HepG2 (cell line): ENCODE measurements at regions not wholly inside any gene's neighbourhood (a gene's known extent, or its start where the extent isn't known, plus 50 kb on each side); places are given as distances from the start of the nearest gene placed in this dataset.

Source experiments
- ATAC-seq: fragments of 200-7000 bp; cut with Tn5 transposase; 3 replicates; pipeline ENCODE4 v1.9.1; 2020; ENCODE audit warnings: mild to moderate bottlenecking, moderate library complexity
- BruUV-seq: library from RNA; stranded (reverse); fragments of 400-500 nt; replicated peaks from 2 replicates; lab custom pipeline; 2021; lab: Mats Ljungman, UMichigan
- CTCF ChIA-PET: fragments of 300-600 bp; formaldehyde crosslinking; extraction: SDS; loops from one replicate; lab custom pipeline; 2021; ENCODE audit warnings: low total read pairs, inconsistent platforms, low intra/inter-chr PET ratio; lab: Yijun Ruan, JAX
- POLR2A ChIA-PET: fragments of 350-600 bp; sonication (Branson Sonifier 250); formaldehyde crosslinking; loops from one replicate; lab custom pipeline; 2020; ENCODE audit warnings: antibody characterized with exemption, inconsistent platforms; lab: Yijun Ruan, JAX
- DNase-seq: peaks from one replicate; pipeline ENCODE4 v3.0.0-alpha.2; 2015; ENCODE audit warnings: low spot score
- FAIRE-seq: peaks from 3 replicates; lab custom pipeline; 2011; peaks lifted over from hg19 to GRCh38; lab: Jason Lieb, UNC
- H2AFZ ChIP-seq: one replicate; pipeline ENCODE4 v1.6.1; 2011; ENCODE audit warnings: low read length, inconsistent platforms
- H3K27ac ChIP-seq: fragments of 300-600 bp; 3 replicates; pipeline ENCODE4 v1.8.0; 2011; ENCODE audit warnings: mixed run types, mild to moderate bottlenecking, mixed read lengths, low read length, inconsistent platforms; ENCODE audit not compliant: insufficient read depth; ENCODE audit errors: extremely low read length
- H3K27me3 ChIP-seq, 2 experiments: fragments of 200-600 bp in 1 of 2; 2 replicates in 1 of 2; 3 replicates in 1 of 2; pipeline versions ENCODE4 v1.6.0 to v1.8.0; 2011; ENCODE audit warnings: low read length in 2 of 2, mild to moderate bottlenecking in 2 of 2, moderate library complexity in 2 of 2, inconsistent platforms in 1 of 2; ENCODE audit not compliant: insufficient read depth in 2 of 2, control insufficient read depth in 1 of 2
- H3K36me3 ChIP-seq, 2 experiments: fragments of 200-600 bp in 1 of 2; replicated peaks in 1 of 2; 2 replicates in 1 of 2; 3 replicates in 1 of 2; pipeline versions ENCODE4 v1.5.1 to v1.8.0; 2011; ENCODE audit warnings: low read length in 2 of 2, inconsistent platforms in 1 of 2; ENCODE audit not compliant: insufficient read depth in 2 of 2, control insufficient read depth in 1 of 2
- H3K4me1 ChIP-seq: 2 replicates; pipeline ENCODE4 v1.5.1; 2012; ENCODE audit warnings: low read length, inconsistent platforms; ENCODE audit not compliant: insufficient read depth
- H3K4me2 ChIP-seq: 2 replicates; pipeline ENCODE4 v1.6.0; 2011; ENCODE audit warnings: low read depth, low read length, inconsistent platforms
- H3K4me3 ChIP-seq, 3 experiments: fragments of 200-600 bp in 1 of 3; sonication (generic), shearing (Covaris generic) in 1 of 3; replicated peaks in 1 of 3; 2 replicates each; pipeline ENCODE4 v1.5.1; 2011 to 2016; ENCODE audit warnings: low read length in 3 of 3, inconsistent platforms in 2 of 3, low read depth in 2 of 3, mild to moderate bottlenecking in 2 of 3, control low read depth in 1 of 3, mixed read lengths in 1 of 3; ENCODE audit not compliant: insufficient read depth in 1 of 3
- H3K79me2 ChIP-seq: one replicate; pipeline ENCODE4 v1.6.1; 2011; ENCODE audit warnings: low read length, inconsistent platforms; ENCODE audit not compliant: insufficient read depth
- H3K9ac ChIP-seq: 2 replicates; pipeline ENCODE4 v1.6.0; 2011; ENCODE audit warnings: mild to moderate bottlenecking, low read depth, low read length, inconsistent platforms; ENCODE audit not compliant: insufficient read depth
- H3K9me3 ChIP-seq: 2 replicates; pipeline ENCODE4 v1.5.1; 2012; ENCODE audit warnings: mild to moderate bottlenecking, low read length
- H4K20me1 ChIP-seq: 2 replicates; pipeline ENCODE4 v1.6.0; 2011; ENCODE audit warnings: inconsistent platforms, mild to moderate bottlenecking, low read length, moderate library complexity; ENCODE audit not compliant: insufficient read depth
- FOSL1 ChIP-seq: sonication (generic); formaldehyde crosslinking; IDR thresholded peaks from 2 replicates; pipeline ENCODE4 v1.9.0; 2021; ENCODE audit warnings: missing genetic modification reagents, borderline replicate concordance
- GABPB1 ChIP-seq: IDR thresholded peaks from 2 replicates; pipeline ENCODE4 v1.6.1; 2016; ENCODE audit warnings: mild to moderate bottlenecking, missing genetic modification reagents, moderate library complexity, missing compliant biosample characterization
- GATAD1 ChIP-seq: IDR thresholded peaks from 2 replicates; pipeline ENCODE4 v1.6.1; 2016; ENCODE audit warnings: missing genetic modification reagents, missing compliant biosample characterization
- HOXA3 ChIP-seq: sonication (generic); formaldehyde crosslinking; IDR thresholded peaks from 2 replicates; pipeline ENCODE4 v1.5.0; 2020; ENCODE audit warnings: missing genetic modification reagents
- MAFK ChIP-seq, 2 experiments: IDR thresholded peaks in 1 of 2; conservative IDR thresholded peaks in 1 of 2; 2 replicates each; pipeline ENCODE4 v1.6.1; 2011; ENCODE audit warnings: improper control_type of control experiment in 2 of 2, low read length in 2 of 2
- MZF1 ChIP-seq: sonication (generic); formaldehyde crosslinking; IDR thresholded peaks from 2 replicates; pipeline ENCODE4 v1.8.1; 2023; ENCODE audit warnings: mild to moderate bottlenecking, missing genetic modification reagents, borderline replicate concordance
- SMARCE1 ChIP-seq: fragments of 450-650 bp; IDR thresholded peaks from 2 replicates; pipeline ENCODE4 v1.6.1; 2017; ENCODE audit warnings: borderline replicate concordance
- ZMYM3 ChIP-seq: sonication (generic); formaldehyde crosslinking; IDR thresholded peaks from 2 replicates; pipeline ENCODE4 v1.5.1; 2020; ENCODE audit warnings: mild to moderate bottlenecking, missing genetic modification reagents
- WGBS: methylation state at CpG from one replicate; pipeline ENCODE4 v1.1.6; 2017; ENCODE audit warnings: low lambda C conversion rate; 5-methylcytosine and 5-hydroxymethylcytosine counted together
- in situ Hi-C: cut with HindIII; loops from 2 replicates; pipeline ENCODE4 v1.10.0; 2017; ENCODE audit warnings: low pct_unique_long_range_greater_than_20kb; ENCODE audit not compliant: extremely low pct_ligation_motif_present
- intact Hi-C: fragments of 100-400 bp; cut with micrococcal nuclease; formaldehyde crosslinking; loops from one replicate; pipeline ENCODE4 v1.10.0; 2022; ENCODE audit not compliant: unreplicated experiment
- TF ChIP-seq, protein P1 (sequence below): sonication (generic); formaldehyde crosslinking; IDR thresholded peaks from 2 replicates; pipeline ENCODE4 v1.4.0; 2020; ENCODE audit warnings: missing genetic modification reagents; ENCODE audit errors: not compliant biosample characterization
- TF ChIP-seq, protein P2 (sequence below): sonication (generic); formaldehyde crosslinking; IDR thresholded peaks from 2 replicates; pipeline ENCODE4 v1.4.0; 2020; ENCODE audit warnings: missing genetic modification reagents

DNA sequence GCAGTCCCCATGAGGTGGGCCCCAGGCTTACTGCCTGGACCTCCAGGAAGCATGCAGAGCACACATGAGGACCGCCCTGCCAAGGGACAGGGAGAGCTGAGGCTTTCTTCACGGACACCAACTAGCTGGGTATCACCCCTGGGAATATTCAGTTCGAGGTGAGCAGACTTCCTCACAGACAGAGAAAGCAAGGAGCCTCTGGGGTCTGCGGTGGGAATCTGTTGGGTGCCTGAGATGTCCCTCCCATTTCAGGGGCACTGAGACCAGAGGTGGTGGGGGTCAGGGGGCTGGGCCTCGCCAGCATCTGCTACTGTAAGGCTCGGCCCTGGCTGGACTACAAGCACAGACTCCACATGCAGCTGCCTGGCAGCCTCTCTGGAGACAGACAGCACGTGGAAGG, 74.3 kb upstream of the SYNDIG1 start (continued):
- no peak for TF ChIP-seq HOXA3 (CRISPR knock-in tag)

DNA sequence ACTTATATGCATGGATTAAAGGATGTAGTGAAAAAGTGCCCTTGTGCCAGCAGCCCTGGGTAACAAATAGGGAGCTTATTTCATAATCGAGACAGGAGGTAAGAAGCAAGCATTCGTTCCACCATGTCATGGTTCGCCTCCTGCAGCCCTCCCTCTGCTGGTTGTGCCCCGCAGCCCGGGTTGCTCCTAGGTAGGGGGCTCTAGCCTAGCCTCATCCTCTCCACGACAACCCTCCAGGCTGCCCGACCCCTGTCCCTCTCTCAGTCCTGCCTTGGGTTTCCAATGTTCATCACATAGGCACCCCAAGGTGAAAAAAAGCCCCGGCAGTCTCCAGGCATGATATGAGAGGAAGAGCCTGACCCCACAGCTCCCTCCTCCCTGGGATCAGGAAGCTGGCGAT, 75.5 kb upstream of the SYNDIG1 start:
- no peak for TF ChIP-seq MZF1
- no peak for TF ChIP-seq FOSL1 (CRISPR knock-in tag)
- TF ChIP-seq ZMYM3 (CRISPR knock-in tag): no peak
- TF ChIP-seq SMARCE1: no peak
- TF ChIP-seq, protein P1, sequence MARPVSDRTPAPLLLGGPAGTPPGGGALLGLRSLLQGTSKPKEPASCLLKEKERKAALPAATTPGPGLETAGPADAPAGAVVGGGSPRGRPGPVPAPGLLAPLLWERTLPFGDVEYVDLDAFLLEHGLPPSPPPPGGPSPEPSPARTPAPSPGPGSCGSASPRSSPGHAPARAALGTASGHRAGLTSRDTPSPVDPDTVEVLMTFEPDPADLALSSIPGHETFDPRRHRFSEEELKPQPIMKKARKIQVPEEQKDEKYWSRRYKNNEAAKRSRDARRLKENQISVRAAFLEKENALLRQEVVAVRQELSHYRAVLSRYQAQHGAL (CRISPR knock-in tag): no peak
- TF ChIP-seq GABPB1 (CRISPR knock-in tag): no peak
- no peak for TF ChIP-seq MAFK (conservative IDR thresholded peaks at IDR 0.05 in 1 of 2, IDR thresholded peaks at IDR 0.05 in 1 of 2; ENCODE audit: low read length in 2 of 2)
- TF ChIP-seq, protein P2, sequence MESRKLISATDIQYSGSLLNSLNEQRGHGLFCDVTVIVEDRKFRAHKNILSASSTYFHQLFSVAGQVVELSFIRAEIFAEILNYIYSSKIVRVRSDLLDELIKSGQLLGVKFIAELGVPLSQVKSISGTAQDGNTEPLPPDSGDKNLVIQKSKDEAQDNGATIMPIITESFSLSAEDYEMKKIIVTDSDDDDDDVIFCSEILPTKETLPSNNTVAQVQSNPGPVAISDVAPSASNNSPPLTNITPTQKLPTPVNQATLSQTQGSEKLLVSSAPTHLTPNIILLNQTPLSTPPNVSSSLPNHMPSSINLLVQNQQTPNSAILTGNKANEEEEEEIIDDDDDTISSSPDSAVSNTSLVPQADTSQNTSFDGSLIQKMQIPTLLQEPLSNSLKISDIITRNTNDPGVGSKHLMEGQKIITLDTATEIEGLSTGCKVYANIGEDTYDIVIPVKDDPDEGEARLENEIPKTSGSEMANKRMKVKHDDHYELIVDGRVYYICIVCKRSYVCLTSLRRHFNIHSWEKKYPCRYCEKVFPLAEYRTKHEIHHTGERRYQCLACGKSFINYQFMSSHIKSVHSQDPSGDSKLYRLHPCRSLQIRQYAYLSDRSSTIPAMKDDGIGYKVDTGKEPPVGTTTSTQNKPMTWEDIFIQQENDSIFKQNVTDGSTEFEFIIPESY (CRISPR knock-in tag): no peak
- no peak for TF ChIP-seq GATAD1 (CRISPR knock-in tag)
- TF ChIP-seq, all 625 proteins: peak for 0
- no peak overlapping the region for H3K4me3 ChIP-seq
- WGBS: 3% methylated on average over 9 of the region's 9 CpGs
- no peak overlapping the region for H2AFZ ChIP-seq
- in situ Hi-C loops (no loop called here), intact Hi-C loops (no loop called here)
- no peaks in the 10 kb centered on the region for H3K36me3 ChIP-seq
- no peak overlapping the region for H3K4me2 ChIP-seq
- POLR2A ChIA-PET: no interaction called here
- FAIRE-seq (no peak), DNase-seq (no peak), ATAC-seq (no peak; the same call in 2 of the 3 replicates)
- CTCF ChIA-PET: no interaction called here
- no TSS peak for BruUV-seq
- no peaks in the 10 kb centered on the region for H3K9me3 ChIP-seq
- H3K27ac ChIP-seq: no peak overlapping the region
- H3K27me3 ChIP-seq: no peaks in the 10 kb centered on the region
- no peaks in the 10 kb centered on the region for H3K79me2 ChIP-seq
- H3K9ac ChIP-seq: no peak overlapping the region
- no peaks in the 10 kb centered on the region for H4K20me1 ChIP-seq
- no peaks in the 10 kb centered on the region for H3K4me1 ChIP-seq
